NCI-H146 treated with DMSO at 0.1 percent for 48 hours (cell line): ENCODE measurements at regions not wholly inside any gene's neighbourhood (a gene's known extent, or its start where the extent isn't known, plus 50 kb on each side); places are given as distances from the start of the nearest gene placed in this dataset.

ENCODE experiments used
- DNase-seq: peaks from one replicate; lab custom pipeline; 2025; ENCODE audit not compliant: unreplicated experiment; lab: John Stamatoyannopoulos, UW

- no peak for DNase-seq
These were observed 2265.1 kb downstream of the TP53TG3F start for GRCh38 chr16:35724551-35724950.

GRCh38 chr16:35725949-35726348 is 2266.5 kb downstream of the TP53TG3F start:
- no peak for DNase-seq

GRCh38 chr16:35730251-35730650 is 2270.8 kb downstream of the TP53TG3F start:
- no peak for DNase-seq

- no peak for DNase-seq
These were observed 2272.1 kb downstream of the TP53TG3F start for GRCh38 chr16:35731341-35732040.

GRCh38 chr16:35732046-35732810 is 2272.8 kb downstream of the TP53TG3F start:
- DNase-seq: no peak

GRCh38 chr16:35733278-35733965 is 2274.0 kb downstream of the TP53TG3F start:
- no peak for DNase-seq

GRCh38 chr16:35733971-35734702 is 2274.7 kb downstream of the TP53TG3F start:
- DNase-seq: no peak

- DNase-seq: no peak
These were observed 2275.5 kb downstream of the TP53TG3F start for GRCh38 chr16:35734728-35735402.

GRCh38 chr16:35735403-35736251 is 2276.2 kb downstream of the TP53TG3F start:
- no peak for DNase-seq

GRCh38 chr16:35736546-35736945 is 2277.1 kb downstream of the TP53TG3F start:
- DNase-seq: no peak

- DNase-seq: no peak
These were observed 2277.7 kb downstream of the TP53TG3F start for GRCh38 chr16:35737076-35737475.

GRCh38 chr16:35741546-35741945 is 2282.1 kb downstream of the TP53TG3F start:
- DNase-seq: no peak

GRCh38 chr16:35743101-35743692 is 2283.8 kb downstream of the TP53TG3F start:
- no peak for DNase-seq

- DNase-seq: no peak
These were observed 2284.7 kb downstream of the TP53TG3F start for GRCh38 chr16:35744084-35744483.

GRCh38 chr16:35744726-35745125 is 2285.3 kb downstream of the TP53TG3F start:
- DNase-seq: no peak

GRCh38 chr16:35745191-35745590 is 2285.8 kb downstream of the TP53TG3F start:
- no peak for DNase-seq

GRCh38 chr16:35745821-35746248 is 2286.4 kb downstream of the TP53TG3F start:
- no peak for DNase-seq

GRCh38 chr16:35746281-35746962 is 2287.0 kb downstream of the TP53TG3F start:
- DNase-seq: no peak
